ENCODE measurements at regions not wholly inside any gene's neighbourhood (a gene's known extent, or its start where the extent isn't known, plus 50 kb on each side); places are given as distances from the start of the nearest gene placed in this dataset.
A peak's percentile ranks its signal among the peaks of the same experiment; 100 is the strongest.

DNA sequence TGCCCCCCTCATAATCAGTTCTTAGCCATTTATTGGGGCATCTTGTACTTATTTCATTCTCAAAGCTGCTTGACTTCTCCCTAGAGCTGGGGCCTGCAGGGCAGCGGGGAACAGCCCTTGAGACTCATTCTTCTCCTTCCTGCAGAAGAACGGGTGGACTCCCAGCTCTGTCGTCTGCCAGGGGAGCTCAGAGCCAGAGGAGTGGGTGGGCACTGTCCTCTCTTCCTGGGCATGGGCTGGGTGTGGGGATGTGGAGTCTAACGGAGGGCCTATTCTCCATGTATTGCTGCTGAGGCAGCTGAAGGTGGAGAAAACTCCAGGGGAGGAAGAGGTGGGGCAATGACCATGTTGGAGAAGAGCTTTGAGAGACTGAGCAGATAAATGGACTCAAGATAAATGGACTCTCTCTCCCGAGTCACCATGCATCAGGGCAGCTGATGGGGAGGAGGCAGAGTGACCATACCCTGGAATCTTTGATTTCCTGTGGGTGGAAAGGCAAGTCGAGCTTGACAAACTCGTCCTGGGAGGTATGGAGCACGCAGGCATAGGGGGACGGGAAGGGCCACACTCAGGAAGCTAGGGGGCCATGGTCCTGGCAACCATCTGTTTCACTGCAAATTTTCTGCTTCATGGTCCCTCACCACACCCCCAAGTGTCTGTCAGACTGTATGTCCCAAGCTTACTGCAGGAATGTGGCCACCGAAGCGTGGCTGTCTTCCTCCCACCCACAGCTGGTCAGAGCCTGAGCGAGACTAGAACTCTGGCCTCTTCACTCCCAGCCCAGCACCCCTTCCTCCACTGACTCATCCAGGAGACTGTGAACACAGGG is 56.9 kb upstream of the ATP2B4 start:
- H4K20me1 ChIP-seq (ENCODE audit: insufficient read depth, low read length) = no peaks in the 10 kb centered on the region
- no peak overlapping the region for H3K4me2 ChIP-seq (ENCODE audit: insufficient read depth, low read length)
- H3K4me3 ChIP-seq (ENCODE audit: insufficient read depth, low read length) = no peak overlapping the region
- no peak overlapping the region for H2AFZ ChIP-seq (ENCODE audit: low read length)
- no peaks in the 10 kb centered on the region for H3K27me3 ChIP-seq (ENCODE audit: insufficient read depth, low read length)
- peak overlapping the region; percentile 53 for H3K27ac ChIP-seq (ENCODE audit: low read depth, low read length)
- H3K79me2 ChIP-seq (ENCODE audit: insufficient read depth, low read length) = no peaks in the 10 kb centered on the region
- TF ChIP-seq, protein P1, sequence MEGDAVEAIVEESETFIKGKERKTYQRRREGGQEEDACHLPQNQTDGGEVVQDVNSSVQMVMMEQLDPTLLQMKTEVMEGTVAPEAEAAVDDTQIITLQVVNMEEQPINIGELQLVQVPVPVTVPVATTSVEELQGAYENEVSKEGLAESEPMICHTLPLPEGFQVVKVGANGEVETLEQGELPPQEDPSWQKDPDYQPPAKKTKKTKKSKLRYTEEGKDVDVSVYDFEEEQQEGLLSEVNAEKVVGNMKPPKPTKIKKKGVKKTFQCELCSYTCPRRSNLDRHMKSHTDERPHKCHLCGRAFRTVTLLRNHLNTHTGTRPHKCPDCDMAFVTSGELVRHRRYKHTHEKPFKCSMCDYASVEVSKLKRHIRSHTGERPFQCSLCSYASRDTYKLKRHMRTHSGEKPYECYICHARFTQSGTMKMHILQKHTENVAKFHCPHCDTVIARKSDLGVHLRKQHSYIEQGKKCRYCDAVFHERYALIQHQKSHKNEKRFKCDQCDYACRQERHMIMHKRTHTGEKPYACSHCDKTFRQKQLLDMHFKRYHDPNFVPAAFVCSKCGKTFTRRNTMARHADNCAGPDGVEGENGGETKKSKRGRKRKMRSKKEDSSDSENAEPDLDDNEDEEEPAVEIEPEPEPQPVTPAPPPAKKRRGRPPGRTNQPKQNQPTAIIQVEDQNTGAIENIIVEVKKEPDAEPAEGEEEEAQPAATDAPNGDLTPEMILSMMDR (IDR thresholded peaks at IDR 0.05; ENCODE audit: extremely low read depth, low read depth, low read length) = no peak
- DNase-seq (ENCODE audit: insufficient read length, low spot score, missing footprints) = peak; percentile 85
- peaks cover 13% of the 10 kb centered on the region for H3K4me1 ChIP-seq (ENCODE audit: insufficient read depth, low read length)
- no peaks in the 10 kb centered on the region for H3K36me3 ChIP-seq (ENCODE audit: insufficient read depth, low read length)
- H3K9me3 ChIP-seq (ENCODE audit: low read depth, low read length) = no peaks in the 10 kb centered on the region

GRCh38 chr1:203570805-203571204 is 55.8 kb upstream of the ATP2B4 start:
- no peak overlapping the region for H2AFZ ChIP-seq (ENCODE audit: low read length)
- H3K4me2 ChIP-seq (ENCODE audit: insufficient read depth, low read length) = no peak overlapping the region
- H3K9me3 ChIP-seq (ENCODE audit: low read depth, low read length) = no peaks in the 10 kb centered on the region
- TF ChIP-seq, protein P1 (IDR thresholded peaks at IDR 0.05; ENCODE audit: extremely low read depth, low read depth, low read length) = no peak
- H3K27me3 ChIP-seq (ENCODE audit: insufficient read depth, low read length) = no peaks in the 10 kb centered on the region
- peaks cover 13% of the 10 kb centered on the region for H3K4me1 ChIP-seq (ENCODE audit: insufficient read depth, low read length)
- H3K36me3 ChIP-seq (ENCODE audit: insufficient read depth, low read length) = no peaks in the 10 kb centered on the region
- no peaks in the 10 kb centered on the region for H4K20me1 ChIP-seq (ENCODE audit: insufficient read depth, low read length)
- H3K79me2 ChIP-seq (ENCODE audit: insufficient read depth, low read length) = no peaks in the 10 kb centered on the region
- H3K27ac ChIP-seq (ENCODE audit: low read depth, low read length) = peak overlapping the region; percentile 53
- no peak overlapping the region for H3K4me3 ChIP-seq (ENCODE audit: insufficient read depth, low read length)
- no peak for DNase-seq (ENCODE audit: insufficient read length, low spot score, missing footprints)

GRCh38 chr1:203571661-203572060 is 55.0 kb upstream of the ATP2B4 start:
- Histone ChIP-seq H3K9me3 (ENCODE audit: low read depth, low read length) (no peaks in the 10 kb centered on the region), H3K27ac (ENCODE audit: low read depth, low read length) (peak overlapping the region; percentile 20), H3K4me1 (ENCODE audit: insufficient read depth, low read length) (peaks cover 13% of the 10 kb centered on the region), H3K36me3 (ENCODE audit: insufficient read depth, low read length) (no peaks in the 10 kb centered on the region), H3K79me2 (ENCODE audit: insufficient read depth, low read length) (no peaks in the 10 kb centered on the region), H3K4me2 (ENCODE audit: insufficient read depth, low read length) (no peak overlapping the region), H3K4me3 (ENCODE audit: insufficient read depth, low read length) (no peak overlapping the region), H4K20me1 (ENCODE audit: insufficient read depth, low read length) (no peaks in the 10 kb centered on the region), H2AFZ (ENCODE audit: low read length) (peak overlapping the region; percentile 23), H3K27me3 (ENCODE audit: insufficient read depth, low read length) (no peaks in the 10 kb centered on the region)
- TF ChIP-seq, protein P1 (IDR thresholded peaks at IDR 0.05; ENCODE audit: extremely low read depth, low read depth, low read length) = no peak
- peak; percentile 83 for DNase-seq (ENCODE audit: insufficient read length, low spot score, missing footprints)

DNA sequence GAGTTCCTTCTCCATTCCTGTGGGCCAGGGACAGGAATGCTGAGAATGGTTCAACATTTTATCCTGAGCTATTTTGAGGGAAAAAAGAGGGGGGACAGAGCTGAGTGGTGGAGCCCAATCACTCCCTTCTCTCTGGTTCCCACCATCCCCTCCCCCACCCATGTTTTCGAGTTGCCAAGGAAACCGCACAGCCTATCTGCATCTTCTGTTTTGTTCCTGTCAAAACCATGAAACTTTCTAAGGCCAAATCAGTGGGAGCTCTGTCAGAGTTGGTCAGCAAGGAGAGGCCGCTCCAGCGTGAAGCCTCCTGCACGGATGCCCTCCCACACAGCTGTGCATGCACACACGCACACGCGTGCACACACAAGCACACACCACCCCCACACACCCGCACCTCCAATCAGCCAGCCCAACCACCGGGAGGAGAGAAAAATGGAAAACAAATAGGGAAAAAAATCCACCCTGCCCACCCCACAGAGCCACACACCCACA is 54.5 kb upstream of the ATP2B4 start:
- no peak overlapping the region for H3K4me2 ChIP-seq (ENCODE audit: insufficient read depth, low read length)
- peak; percentile 71 for DNase-seq (ENCODE audit: insufficient read length, low spot score, missing footprints)
- no peaks in the 10 kb centered on the region for H3K9me3 ChIP-seq (ENCODE audit: low read depth, low read length)
- no peaks in the 10 kb centered on the region for H3K27me3 ChIP-seq (ENCODE audit: insufficient read depth, low read length)
- H2AFZ ChIP-seq (ENCODE audit: low read length) = peak overlapping the region; percentile 23
- no peaks in the 10 kb centered on the region for H3K79me2 ChIP-seq (ENCODE audit: insufficient read depth, low read length)
- H3K4me3 ChIP-seq (ENCODE audit: insufficient read depth, low read length) = no peak overlapping the region
- no peaks in the 10 kb centered on the region for H4K20me1 ChIP-seq (ENCODE audit: insufficient read depth, low read length)
- H3K4me1 ChIP-seq (ENCODE audit: insufficient read depth, low read length) = peaks cover 13% of the 10 kb centered on the region
- peak overlapping the region; percentile 20 for H3K27ac ChIP-seq (ENCODE audit: low read depth, low read length)
- H3K36me3 ChIP-seq (ENCODE audit: insufficient read depth, low read length) = no peaks in the 10 kb centered on the region
- TF ChIP-seq, protein P1 (IDR thresholded peaks at IDR 0.05; ENCODE audit: extremely low read depth, low read depth, low read length) = no peak

Data from osteoblast (primary cell).